ENCODE measurements at regions not wholly inside any gene's neighbourhood (a gene's known extent, or its start where the extent isn't known, plus 50 kb on each side); places are given as distances from the start of the nearest gene placed in this dataset.
"Not testable (repeated sequence)": the region's sequence is repeated elsewhere in the genome, so short reads cannot be mapped to it uniquely, and the experiment has no call there.

DNA sequence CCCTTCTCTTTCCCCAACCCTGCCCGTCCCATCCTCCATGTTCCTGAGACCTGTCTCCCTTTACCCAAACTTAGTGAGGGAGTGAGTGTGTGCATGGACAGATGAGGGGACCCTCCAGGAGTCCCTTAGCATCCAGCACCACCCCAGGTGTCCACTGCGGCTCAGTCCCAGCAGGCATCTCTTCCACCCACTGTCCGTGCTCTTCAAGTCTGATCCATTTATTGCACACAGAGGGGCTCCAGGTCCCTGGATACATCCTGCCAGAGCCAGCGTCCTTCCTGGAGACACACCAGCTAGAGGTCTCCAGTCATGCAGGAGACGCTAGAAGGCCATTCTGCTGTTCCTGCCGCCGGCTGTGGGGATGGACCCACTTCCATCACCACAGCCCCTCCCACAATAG is 239.2 kb downstream of the ADGRD1 start:
- H3K27me3 ChIP-seq: no peaks in the 10 kb centered on the region
- H3K9me3 ChIP-seq (replicated peaks): no peaks in the 10 kb centered on the region
- H3K4me3 ChIP-seq: no peak overlapping the region
- no peaks in the 10 kb centered on the region for H3K36me3 ChIP-seq
- H3K27ac ChIP-seq: no peak overlapping the region
- no peaks in the 10 kb centered on the region for H3K4me1 ChIP-seq
- no peak for DNase-seq

DNA sequence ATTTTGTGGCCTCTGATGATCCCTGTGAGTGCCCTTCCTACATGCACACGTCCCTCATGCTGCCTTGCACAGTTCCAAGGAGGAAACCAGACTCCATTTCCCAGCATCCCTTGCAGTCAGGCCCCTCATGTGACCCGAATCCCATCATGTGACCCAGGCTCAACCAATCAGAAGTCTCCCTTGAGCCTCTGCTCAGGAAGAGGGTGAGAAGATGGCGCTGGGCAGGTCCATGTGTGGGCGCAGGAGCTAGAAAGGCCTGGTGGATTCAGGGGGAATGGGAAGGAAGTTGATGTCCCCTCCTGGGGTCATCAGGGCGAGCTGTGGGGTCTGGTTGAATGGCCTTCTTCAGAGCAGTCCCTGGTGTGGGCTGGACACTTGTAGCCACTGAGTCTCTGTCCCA is 240.5 kb downstream of the ADGRD1 start:
- Histone ChIP-seq H3K4me1 (no peaks in the 10 kb centered on the region), H3K27ac (no peak overlapping the region), H3K27me3 (no peaks in the 10 kb centered on the region), H3K9me3 (replicated peaks) (no peaks in the 10 kb centered on the region), H3K36me3 (no peaks in the 10 kb centered on the region), H3K4me3 (no peak overlapping the region)
- DNase-seq: peak; percentile 22 to 41

DNA sequence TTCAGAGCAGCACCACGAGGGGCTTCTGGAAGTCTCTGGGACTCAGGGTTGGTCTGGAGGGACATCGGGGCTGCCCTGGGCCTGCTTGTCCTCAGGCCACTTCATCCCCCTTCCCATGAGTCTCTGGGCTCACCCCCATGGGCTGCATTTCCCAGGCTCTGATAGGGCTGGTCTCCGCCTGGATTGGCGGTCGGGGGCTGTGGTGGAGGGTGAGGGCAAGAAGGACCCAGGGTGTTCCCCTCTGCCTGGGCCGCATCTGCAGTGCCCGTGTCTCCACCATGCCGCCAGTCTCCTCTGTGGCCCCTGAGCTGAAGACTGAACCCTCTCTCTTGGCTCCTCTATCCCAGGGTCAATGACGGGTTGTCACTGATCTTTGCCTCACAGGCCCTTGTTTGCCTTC is 242.1 kb downstream of the ADGRD1 start:
- H3K27me3 ChIP-seq: no peaks in the 10 kb centered on the region
- DNase-seq: no peak
- H3K4me1 ChIP-seq: no peaks in the 10 kb centered on the region
- H3K36me3 ChIP-seq: no peaks in the 10 kb centered on the region
- H3K27ac ChIP-seq: no peak overlapping the region
- H3K9me3 ChIP-seq (replicated peaks): no peaks in the 10 kb centered on the region
- no peak overlapping the region for H3K4me3 ChIP-seq

GRCh38 chr12:131196220-131196619 is 242.5 kb downstream of the ADGRD1 start:
- H3K4me1 ChIP-seq: no peaks in the 10 kb centered on the region
- H3K27ac ChIP-seq: no peak overlapping the region
- no peaks in the 10 kb centered on the region for H3K27me3 ChIP-seq
- H3K9me3 ChIP-seq (replicated peaks): no peaks in the 10 kb centered on the region
- H3K4me3 ChIP-seq: no peak overlapping the region
- DNase-seq: no peak
- no peaks in the 10 kb centered on the region for H3K36me3 ChIP-seq

DNA sequence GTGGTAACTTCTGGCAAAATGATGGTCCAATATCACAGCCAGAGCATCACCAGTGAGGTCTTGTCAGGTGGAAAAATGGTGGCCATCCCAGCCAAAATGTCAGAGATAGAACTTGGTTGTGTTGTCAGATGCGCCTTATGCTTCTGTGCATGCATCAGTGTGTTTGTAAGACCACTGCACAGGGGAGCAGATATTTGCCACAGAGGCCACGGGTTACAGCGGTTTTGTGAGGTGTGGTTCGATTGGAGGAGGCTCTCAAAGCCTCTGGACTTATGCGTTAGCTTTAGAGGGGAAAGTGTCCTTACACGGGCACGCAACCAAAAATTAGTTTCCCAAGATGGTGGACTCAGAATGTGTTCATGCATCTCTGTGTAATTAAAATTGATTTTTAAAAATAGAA is 243.8 kb downstream of the ADGRD1 start:
- Histone ChIP-seq H3K36me3 (no peaks in the 10 kb centered on the region), H3K9me3 (replicated peaks) (no peaks in the 10 kb centered on the region), H3K27me3 (no peaks in the 10 kb centered on the region), H3K4me1 (no peaks in the 10 kb centered on the region), H3K27ac (no peak overlapping the region), H3K4me3 (no peak overlapping the region)
- no peak for DNase-seq

- H3K36me3 ChIP-seq: no peaks in the 10 kb centered on the region
- no peak overlapping the region for H3K4me3 ChIP-seq
- no peak for DNase-seq
- H3K27me3 ChIP-seq: no peaks in the 10 kb centered on the region
- H3K9me3 ChIP-seq (replicated peaks): no peaks in the 10 kb centered on the region
- H3K4me1 ChIP-seq: no peaks in the 10 kb centered on the region
- H3K27ac ChIP-seq: no peak overlapping the region
Observed at GRCh38 chr12:131199221-131199620, 245.5 kb downstream of the ADGRD1 start.

DNA sequence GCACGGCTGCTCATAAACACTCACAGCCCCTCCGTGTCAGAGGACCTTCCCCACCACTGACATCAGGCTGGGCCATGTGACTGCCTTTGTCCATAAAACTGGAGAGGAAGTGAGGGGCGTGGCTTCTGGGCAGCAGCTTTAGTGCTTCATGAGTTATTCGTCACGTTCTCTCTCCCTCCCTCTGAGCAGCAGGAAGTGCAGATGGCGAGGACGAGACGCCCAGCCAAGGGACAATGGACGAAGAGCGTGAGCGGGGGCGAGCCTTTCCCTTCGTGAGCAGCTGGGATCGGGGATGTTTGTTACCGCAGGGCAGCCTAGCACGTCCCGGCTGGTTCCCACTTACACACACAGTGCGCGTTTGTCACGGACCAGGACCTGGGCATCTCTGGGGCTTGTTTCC is 248.2 kb downstream of the ADGRD1 start:
- H3K36me3 ChIP-seq; DNase-seq; H3K4me3 ChIP-seq; H3K4me1 ChIP-seq; H3K27ac ChIP-seq; H3K9me3 ChIP-seq (replicated peaks); H3K27me3 ChIP-seq: not testable (repeated sequence)

- no peaks in the 10 kb centered on the region for H3K36me3 ChIP-seq
- H3K9me3 ChIP-seq (replicated peaks): no peaks in the 10 kb centered on the region
- H3K4me3 ChIP-seq: no peak overlapping the region
- no peak for DNase-seq
- H3K27me3 ChIP-seq: no peaks in the 10 kb centered on the region
- no peaks in the 10 kb centered on the region for H3K4me1 ChIP-seq
- no peak overlapping the region for H3K27ac ChIP-seq
Observed at GRCh38 chr12:131202592-131203378, 249.1 kb downstream of the ADGRD1 start.

- H3K36me3 ChIP-seq: no peaks in the 10 kb centered on the region
- no peak for DNase-seq
- no peaks in the 10 kb centered on the region for H3K9me3 ChIP-seq (replicated peaks)
- H3K4me1 ChIP-seq: no peaks in the 10 kb centered on the region
- no peak overlapping the region for H3K27ac ChIP-seq
- no peak overlapping the region for H3K4me3 ChIP-seq
- no peaks in the 10 kb centered on the region for H3K27me3 ChIP-seq
Observed at GRCh38 chr12:131203666-131204415, 250.1 kb downstream of the ADGRD1 start.

GRCh38 chr12:131204416-131205274 is 250.9 kb downstream of the ADGRD1 start:
- no peaks in the 10 kb centered on the region for H3K9me3 ChIP-seq (replicated peaks)
- H3K27ac ChIP-seq: no peak overlapping the region
- H3K36me3 ChIP-seq: no peaks in the 10 kb centered on the region
- H3K4me1 ChIP-seq: no peaks in the 10 kb centered on the region
- no peak overlapping the region for H3K4me3 ChIP-seq
- DNase-seq: no peak
- H3K27me3 ChIP-seq: no peaks in the 10 kb centered on the region

- not testable (repeated sequence) for H3K4me1 ChIP-seq; H3K27me3 ChIP-seq; DNase-seq; H3K9me3 ChIP-seq (replicated peaks); H3K4me3 ChIP-seq; H3K27ac ChIP-seq; H3K36me3 ChIP-seq
Observed at GRCh38 chr12:131205275-131205933, 251.7 kb downstream of the ADGRD1 start.

- not testable (repeated sequence) for H3K36me3 ChIP-seq; H3K27me3 ChIP-seq; H3K4me3 ChIP-seq; DNase-seq; H3K9me3 ChIP-seq (replicated peaks); H3K27ac ChIP-seq; H3K4me1 ChIP-seq
Observed at GRCh38 chr12:131206630-131207299, 253.1 kb downstream of the ADGRD1 start.

DNA sequence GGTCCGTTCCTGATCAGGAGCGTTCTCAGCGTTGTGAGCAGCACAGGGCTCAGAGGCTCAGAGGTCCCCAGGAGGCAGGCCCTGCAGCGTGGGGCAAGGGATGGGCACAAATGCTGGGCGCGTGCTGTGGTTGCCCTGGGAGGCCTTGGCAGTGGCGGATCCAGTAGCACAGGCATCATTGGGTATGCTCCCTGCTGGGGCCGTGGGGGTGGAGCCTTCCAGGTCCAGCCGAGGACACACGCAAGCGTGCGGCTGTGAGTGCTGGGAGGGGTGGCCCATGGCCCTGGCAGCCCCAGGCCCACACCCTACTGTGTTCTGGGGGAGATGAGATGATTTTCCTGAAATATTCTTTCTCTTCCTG is 253.6 kb downstream of the ADGRD1 start:
- H3K4me3 ChIP-seq; H3K36me3 ChIP-seq; DNase-seq; H3K4me1 ChIP-seq; H3K27me3 ChIP-seq; H3K27ac ChIP-seq; H3K9me3 ChIP-seq (replicated peaks): not testable (repeated sequence)

DNA sequence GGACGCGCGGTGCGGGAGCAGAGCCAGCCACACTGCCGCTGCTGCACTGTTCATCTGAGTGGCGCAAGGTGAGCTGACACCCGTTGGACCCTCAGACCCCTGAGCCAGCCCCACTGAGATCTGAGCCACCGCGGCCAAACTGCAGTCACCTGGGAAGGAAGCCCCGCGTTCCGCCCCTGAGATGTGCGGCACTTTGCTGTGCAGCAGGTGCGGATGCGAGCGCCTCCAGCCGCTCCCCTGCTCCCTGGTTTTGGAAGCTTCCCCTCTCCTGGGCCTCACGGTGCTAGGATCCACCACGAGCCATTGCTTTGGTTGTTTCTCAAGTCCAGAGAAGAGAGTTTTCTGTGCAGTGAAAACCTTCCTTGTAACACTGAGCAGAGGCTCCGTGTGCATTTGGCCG is 254.1 kb downstream of the ADGRD1 start:
- not testable (repeated sequence) for H3K27me3 ChIP-seq; H3K9me3 ChIP-seq (replicated peaks); DNase-seq

More for the DNA sequence above, 254.1 kb downstream of the ADGRD1 start:
- H3K36me3 ChIP-seq, H3K4me3 ChIP-seq, H3K27ac ChIP-seq, H3K4me1 ChIP-seq: not testable (repeated sequence)
